ENCODE measurements at regions not wholly inside any gene's neighbourhood (a gene's known extent, or its start where the extent isn't known, plus 50 kb on each side); places are given as distances from the start of the nearest gene placed in this dataset.

DNA sequence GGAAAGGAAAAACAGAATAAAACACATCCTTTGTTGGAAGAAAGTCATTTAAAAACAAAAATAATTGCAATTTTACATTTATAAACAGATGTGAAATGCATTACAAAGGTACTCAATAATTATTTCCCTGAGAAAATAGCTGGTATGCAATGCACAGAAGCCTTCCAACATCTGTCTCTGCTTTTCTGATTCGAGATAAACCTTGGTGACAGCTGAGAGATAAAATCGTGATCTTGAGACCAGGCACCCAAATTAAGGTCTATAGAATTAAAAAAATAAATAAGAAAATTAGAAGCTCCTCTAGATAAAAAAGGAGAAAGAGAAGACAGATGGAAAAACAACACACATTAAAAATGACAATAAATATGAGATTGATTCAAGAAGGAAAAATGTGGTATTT, 544.0 kb downstream of the SPRY1 start:
- TF ChIP-seq TAF1 (IDR thresholded peaks at IDR 0.05; ENCODE audit: borderline replicate concordance, low read depth, low read length) (no peak), POLR2A (IDR thresholded peaks at IDR 0.05; ENCODE audit: low read depth, low read length) (no peak), POLR2AphosphoS5 (IDR thresholded peaks at IDR 0.05; ENCODE audit: low read depth, low read length) (no peak)

All from GM12892 (cell line).